K562 (cell line): ENCODE measurements at regions not wholly inside any gene's neighbourhood (a gene's known extent, or its start where the extent isn't known, plus 50 kb on each side); places are given as distances from the start of the nearest gene placed in this dataset.

ENCODE experiments used
- DNMT1 ChIP-seq: fragments of 450-650 bp; IDR thresholded peaks from 2 replicates; pipeline ENCODE4 v1.6.1; 2016; ENCODE audit warnings: antibody characterized with exemption, mild to moderate bottlenecking
- POLR2AphosphoS5 ChIP-seq: IDR thresholded peaks from 2 replicates; pipeline ENCODE4 v1.6.1; 2011; ENCODE audit warnings: mild to moderate bottlenecking, low read depth, low read length, moderate library complexity; ENCODE audit not compliant: control insufficient read depth, insufficient read depth

DNA sequence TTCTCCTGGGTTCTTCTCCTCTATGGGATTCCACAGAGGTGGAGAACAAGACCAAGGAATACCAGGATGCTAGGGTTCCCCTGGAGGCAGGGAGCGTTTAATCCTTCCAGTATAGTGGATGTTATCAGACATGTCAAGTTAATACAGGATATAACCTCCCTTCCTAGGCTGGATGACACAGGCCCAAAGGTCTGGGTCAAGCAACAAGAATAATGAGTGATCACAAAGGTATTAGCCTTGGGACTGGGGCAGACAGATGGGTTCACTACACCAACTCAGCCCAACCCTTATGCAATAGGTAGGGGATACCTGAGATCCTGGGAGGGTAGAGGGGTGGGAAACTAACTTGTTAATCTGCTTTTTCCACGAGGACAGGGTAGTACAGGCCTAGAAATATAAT, 690.3 kb downstream of the HTR1B start:
- TF ChIP-seq DNMT1: no peak
- TF ChIP-seq POLR2AphosphoS5: no peak
